GM21786 (cell line): ENCODE measurements at regions not wholly inside any gene's neighbourhood (a gene's known extent, or its start where the extent isn't known, plus 50 kb on each side); places are given as distances from the start of the nearest gene placed in this dataset.

ENCODE experiments used
- ATAC-seq: cut with Tn5 transposase; IDR thresholded peaks from one replicate; pipeline ENCODE4 v1.9.1; 2021; ENCODE audit not compliant: unreplicated experiment

DNA sequence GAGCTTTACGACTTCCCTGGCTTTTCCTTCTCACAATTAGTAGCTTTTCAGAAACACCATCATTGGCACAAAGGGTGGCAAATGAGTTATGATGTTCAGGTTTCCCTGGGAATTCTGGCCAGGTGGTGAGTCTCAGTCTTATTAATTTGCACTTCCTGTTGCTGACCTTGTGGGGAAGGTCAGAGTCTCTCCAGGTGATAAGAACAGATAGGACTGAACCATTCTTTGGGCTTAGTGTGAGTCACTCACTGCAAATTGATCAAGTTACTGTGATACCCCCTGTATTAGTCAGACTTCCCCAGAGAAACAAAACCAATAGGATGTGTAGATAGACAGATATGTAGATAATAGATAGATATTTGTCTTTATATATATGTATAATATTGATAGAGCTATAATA is 53.8 kb upstream of the RANBP3L start:
- ATAC-seq = no peak

- ATAC-seq = no peak
Observed at GRCh38 chr5:36356915-36357314, 55.2 kb upstream of the RANBP3L start.

DNA sequence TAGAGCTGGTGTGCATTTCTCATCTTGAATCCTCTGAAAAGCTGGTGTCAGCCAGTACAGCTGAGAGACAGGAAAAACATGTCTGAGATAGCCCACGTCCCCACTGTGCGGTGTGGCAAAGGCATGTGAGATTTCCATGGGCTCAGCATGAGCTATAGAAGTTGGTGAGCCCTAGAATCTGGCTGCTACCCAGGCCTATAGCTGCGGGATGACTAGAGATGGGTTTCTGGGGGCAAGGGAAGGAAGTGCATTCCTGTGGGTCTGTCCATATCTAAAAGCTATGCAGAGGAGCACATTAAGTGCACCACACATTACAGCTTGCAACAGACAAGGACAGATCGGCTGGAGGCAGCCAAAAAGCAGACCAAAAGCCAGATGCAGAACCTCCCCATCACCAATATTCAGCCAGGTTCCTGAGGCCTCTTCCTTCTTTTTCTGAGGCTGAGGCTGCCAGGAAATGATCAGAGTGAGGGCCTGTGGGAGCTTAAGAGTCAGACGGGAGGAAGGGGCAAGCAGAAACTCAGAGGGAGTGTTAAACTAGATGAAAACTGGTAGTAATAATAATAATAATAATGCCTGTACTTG is 55.8 kb upstream of the RANBP3L start:
- no peak for ATAC-seq

DNA sequence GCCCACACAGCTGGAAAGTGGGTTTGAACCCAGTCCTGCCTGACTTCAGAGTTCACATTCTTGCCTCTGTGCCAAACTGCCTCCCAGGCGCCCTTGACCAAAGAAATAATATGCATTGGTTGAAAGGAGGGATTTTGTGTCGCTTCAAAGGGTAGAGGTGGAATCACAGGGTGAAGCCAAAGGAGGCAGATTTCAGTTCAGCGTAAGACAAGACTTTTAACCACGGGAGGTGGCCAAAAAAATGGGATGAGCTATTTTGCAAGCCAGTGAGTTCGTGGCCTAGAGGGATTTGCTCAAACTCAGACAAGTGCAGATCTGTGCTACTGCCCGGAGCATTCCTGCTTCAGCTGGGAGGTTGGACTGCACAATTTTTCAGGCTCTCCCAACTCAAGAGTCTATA is 57.6 kb upstream of the RANBP3L start:
- ATAC-seq = no peak

DNA sequence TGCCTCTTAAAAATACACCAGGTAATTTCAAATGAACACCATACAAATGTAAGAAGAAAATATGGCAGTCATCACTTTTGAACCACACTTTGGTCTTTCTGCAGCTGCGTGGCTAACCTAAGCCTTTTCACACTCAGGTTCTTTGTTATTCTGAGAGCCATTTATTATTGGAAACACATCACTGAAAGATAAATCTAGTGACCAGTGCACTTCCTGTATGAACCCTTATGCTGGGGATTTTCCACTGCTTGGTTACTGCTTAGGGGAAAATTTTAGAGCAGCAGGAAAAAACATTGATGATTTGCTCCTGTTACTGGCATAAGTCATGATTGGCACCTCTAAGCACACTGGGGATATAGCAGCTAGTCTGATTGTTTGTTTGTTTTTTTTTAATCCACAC is 58.6 kb upstream of the RANBP3L start:
- ATAC-seq = no peak

DNA sequence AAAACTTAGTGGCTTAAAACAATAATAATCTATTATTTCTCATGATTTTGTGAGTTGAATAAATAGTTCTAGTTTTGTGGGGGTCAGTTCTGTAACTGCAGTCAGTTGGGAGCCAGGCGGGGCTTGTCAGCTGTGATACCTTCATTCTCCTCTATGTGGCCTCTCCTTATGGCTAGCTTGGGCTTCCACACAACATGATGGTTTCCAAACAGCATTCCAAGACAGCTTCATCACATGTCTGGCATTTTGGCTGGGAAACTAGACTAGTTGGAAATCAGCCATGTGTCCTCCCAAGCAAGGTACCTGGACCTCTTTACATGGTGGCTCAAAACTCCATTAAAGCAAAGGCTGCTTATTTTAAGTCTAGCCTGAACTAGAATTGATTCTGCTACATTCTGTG is 61.4 kb upstream of the RANBP3L start:
- ATAC-seq = no peak

DNA sequence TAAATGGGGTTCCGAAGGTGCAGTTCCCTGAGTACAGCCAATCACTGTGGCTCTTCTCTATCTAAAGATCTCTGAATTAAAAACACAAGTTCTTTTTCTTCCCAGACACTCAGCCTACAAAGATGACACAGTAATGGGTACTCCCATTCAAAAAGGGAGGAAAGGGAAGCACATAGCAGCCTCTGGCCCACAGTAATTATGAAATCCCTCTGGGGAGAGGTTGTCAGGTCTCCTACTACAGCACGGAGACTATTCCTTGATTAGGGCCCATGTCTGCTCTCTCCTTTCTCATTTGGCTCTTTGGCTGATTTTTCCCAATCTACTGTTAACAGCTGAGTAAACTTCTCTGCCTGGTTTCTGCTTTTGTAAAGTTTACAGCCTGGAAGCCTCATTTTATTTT is 62.0 kb upstream of the RANBP3L start:
- ATAC-seq = no peak

- no peak for ATAC-seq
Observed at GRCh38 chr5:36364473-36364872, 62.8 kb upstream of the RANBP3L start.

GRCh38 chr5:36365896-36366295 is 64.2 kb upstream of the RANBP3L start:
- ATAC-seq = no peak

DNA sequence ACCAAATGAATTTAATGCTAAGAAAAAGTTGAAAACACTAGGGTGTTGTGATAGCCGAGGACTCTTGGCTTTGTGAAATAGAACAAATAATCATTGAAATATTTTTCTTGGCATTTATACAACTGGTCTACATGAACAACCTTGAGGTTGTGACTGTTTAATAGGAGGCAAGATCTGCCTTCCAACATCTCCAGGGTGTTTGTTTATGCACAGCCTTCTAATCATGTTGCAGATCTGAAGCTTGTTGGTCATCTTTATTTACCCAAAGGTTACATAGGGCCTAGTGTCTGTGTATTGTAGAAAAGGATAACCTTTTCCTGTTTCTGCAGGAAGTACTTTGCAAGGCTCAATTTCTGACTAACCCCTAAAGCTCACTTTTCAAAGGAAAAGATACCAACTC is 65.2 kb upstream of the RANBP3L start:
- ATAC-seq = no peak

GRCh38 chr5:36367524-36367923 is 65.8 kb upstream of the RANBP3L start:
- ATAC-seq = no peak

- no peak for ATAC-seq
Observed at GRCh38 chr5:36369219-36369690, 67.6 kb upstream of the RANBP3L start.

DNA sequence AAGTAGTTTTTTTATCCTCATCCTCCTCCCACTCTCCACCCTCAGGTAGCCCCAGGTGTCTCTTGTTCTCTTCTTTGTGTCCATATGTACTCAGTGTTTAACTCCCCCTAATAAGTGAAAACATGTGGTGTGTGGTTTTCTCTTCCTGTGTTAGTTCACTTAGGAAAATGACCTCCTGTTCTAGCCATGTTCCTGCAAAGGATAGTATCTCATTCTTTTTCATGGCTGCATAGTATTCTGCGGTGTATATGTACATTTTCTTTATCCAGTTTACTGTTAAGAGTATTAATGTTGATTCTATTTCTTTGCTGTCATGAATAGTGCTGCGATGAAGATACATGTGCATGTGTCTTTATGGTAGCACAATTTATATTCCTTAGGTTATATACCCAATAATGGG is 68.4 kb upstream of the RANBP3L start:
- ATAC-seq = no peak

GRCh38 chr5:36371366-36371765 is 69.7 kb upstream of the RANBP3L start:
- no peak for ATAC-seq

GRCh38 chr5:36373527-36374086 is 71.9 kb upstream of the RANBP3L start:
- no peak for ATAC-seq

DNA sequence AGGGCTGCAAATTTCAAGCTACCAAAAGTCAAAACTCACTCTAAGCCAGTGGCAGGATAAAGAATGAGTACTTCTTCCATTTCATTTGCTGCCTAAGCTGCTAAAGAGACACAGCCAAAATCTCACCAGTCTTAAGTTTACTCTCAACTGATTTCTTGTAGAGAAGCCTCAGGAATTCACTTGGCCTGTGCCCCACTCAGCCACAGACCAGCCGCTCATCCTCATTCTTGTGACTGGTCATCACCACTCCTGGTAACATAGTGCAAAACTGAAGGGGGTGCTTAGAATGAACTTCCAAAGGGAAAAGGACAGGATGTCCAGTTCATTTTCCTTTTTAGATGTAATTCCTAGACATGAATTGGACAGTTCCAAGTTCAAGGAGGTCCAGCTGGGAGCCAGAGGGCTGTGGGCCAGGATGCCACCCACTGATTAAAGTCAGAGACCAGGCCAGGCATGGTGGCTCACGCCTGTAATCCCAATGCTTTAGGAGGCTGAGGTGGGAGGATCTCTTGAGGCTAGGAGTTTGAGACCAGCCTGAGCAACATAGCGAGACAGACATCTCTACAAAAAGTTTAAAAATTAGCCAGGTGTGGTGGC is 72.7 kb upstream of the RANBP3L start:
- no peak for ATAC-seq

- ATAC-seq = no peak
Observed at GRCh38 chr5:36377192-36377591, 75.5 kb upstream of the RANBP3L start.

GRCh38 chr5:36378551-36378950 is 76.8 kb upstream of the RANBP3L start:
- no peak for ATAC-seq

DNA sequence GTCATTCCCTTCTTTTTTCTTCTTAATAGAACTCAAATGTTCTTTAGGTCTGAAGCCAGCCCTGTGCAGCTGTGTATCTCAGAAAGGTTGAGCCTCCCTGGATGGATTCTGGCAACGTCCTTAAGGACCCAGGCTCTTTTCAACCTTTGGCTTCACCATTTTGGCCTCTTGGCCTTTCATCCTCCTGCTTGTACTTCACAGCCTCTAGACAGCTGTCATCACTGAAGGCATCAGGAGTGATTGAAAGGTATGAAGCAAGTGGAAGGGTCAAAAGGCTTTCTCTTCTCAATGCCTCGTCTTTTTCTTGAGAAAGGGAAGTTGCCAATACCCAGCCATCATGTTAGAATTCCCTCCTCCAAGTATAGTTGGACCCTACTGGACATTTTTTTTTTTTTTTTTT is 81.2 kb upstream of the RANBP3L start:
- no peak for ATAC-seq

DNA sequence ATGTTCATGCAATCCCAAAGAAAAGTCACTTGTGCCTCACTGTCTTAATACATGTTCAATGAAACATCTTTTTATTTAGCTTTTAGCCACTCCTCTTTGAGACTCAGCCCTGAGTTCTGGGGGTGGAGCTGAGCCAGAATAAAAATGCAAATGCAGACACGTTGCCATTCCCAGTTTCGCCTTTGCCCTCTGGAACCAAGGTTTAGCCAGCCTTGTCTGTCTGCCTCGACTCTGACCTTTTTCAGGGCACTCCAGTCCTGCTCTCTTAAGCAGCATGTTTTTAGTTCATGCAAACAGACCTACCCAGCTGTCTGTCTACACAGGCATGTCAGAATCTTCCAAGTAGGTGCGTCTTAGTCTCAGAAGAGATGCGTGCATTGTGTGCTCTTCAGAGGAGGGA is 82.2 kb upstream of the RANBP3L start:
- no peak for ATAC-seq

- ATAC-seq = no peak
Observed at GRCh38 chr5:36384845-36385244, 83.1 kb upstream of the RANBP3L start.

DNA sequence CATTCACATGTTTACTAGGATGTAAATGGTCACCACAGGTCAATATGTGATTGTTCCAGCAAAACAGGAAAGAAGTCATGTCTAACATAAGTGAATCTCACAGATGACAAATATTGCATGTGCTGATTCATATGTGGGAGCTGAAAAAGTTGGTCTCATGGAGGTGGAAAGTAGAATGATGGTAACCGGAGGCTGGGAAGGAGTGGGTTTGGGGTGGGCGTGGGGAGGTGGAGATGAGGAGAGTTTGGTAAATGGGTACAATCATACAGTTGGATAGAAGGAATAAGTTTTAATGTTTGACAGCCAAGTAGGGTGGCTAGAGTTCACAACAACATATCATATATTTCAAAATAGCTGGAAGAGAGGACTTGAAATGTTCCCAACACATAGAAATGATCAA is 83.8 kb upstream of the RANBP3L start:
- ATAC-seq = no peak

DNA sequence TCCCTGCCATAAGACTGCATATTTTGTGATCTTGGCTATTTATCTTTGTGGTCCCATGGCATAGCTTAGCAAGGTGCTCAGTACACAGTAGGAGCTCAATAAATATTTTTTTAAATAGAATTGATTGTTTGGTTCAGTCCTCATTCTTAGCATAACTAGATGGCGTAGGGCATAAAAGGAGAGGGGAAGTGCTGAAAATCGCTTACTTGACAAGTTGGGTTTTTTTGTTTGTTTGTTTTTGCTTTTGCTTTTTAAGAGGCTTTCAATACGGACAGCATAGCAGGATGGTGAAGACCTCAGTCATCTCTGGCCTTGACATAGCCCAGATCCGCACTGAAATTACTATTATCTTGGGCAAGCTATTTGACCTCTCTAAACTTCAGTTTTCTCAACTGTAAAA is 86.6 kb upstream of the RANBP3L start:
- no peak for ATAC-seq
